ENCODE measurements at regions not wholly inside any gene's neighbourhood (a gene's known extent, or its start where the extent isn't known, plus 50 kb on each side); places are given as distances from the start of the nearest gene placed in this dataset.

DNA sequence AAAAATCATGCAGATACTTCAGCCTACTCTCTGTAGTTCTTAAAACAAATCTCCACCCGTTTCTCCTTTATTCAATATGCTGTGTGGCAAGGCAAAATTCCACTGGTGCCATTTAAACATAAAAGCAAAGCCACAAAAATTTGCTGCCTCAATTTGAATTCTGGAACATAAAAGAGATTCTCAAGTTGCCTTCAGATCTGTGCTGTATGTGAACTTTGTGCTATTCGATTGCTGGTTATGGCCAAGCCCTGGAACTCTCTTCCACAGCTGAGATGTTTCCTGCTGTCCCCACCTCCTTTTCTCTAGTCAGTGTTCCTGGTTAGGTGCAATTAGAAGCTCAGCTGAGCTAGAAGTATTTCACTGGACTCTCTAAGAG is 395.3 kb upstream of the BTBD3 start:
- TF ChIP-seq, protein P1, sequence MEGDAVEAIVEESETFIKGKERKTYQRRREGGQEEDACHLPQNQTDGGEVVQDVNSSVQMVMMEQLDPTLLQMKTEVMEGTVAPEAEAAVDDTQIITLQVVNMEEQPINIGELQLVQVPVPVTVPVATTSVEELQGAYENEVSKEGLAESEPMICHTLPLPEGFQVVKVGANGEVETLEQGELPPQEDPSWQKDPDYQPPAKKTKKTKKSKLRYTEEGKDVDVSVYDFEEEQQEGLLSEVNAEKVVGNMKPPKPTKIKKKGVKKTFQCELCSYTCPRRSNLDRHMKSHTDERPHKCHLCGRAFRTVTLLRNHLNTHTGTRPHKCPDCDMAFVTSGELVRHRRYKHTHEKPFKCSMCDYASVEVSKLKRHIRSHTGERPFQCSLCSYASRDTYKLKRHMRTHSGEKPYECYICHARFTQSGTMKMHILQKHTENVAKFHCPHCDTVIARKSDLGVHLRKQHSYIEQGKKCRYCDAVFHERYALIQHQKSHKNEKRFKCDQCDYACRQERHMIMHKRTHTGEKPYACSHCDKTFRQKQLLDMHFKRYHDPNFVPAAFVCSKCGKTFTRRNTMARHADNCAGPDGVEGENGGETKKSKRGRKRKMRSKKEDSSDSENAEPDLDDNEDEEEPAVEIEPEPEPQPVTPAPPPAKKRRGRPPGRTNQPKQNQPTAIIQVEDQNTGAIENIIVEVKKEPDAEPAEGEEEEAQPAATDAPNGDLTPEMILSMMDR (IDR thresholded peaks at IDR 0.05) = no peak
- TF ChIP-seq POLR2A (IDR thresholded peaks at IDR 0.05) = no peak

Measured in lower leg skin (tissue), 3 donors.